HCT116 (cell line): ENCODE measurements at regions not wholly inside any gene's neighbourhood (a gene's known extent, or its start where the extent isn't known, plus 50 kb on each side); places are given as distances from the start of the nearest gene placed in this dataset.

Experiments
- EZH2phosphoT487 ChIP-seq: fragments of 200-600 bp; IDR thresholded peaks from 2 replicates; pipeline ENCODE4 v1.6.1; 2018; ENCODE audit warnings: antibody characterized with exemption, borderline replicate concordance
- JUND ChIP-seq: IDR thresholded peaks from 2 replicates; pipeline ENCODE4 v1.6.1; 2012
- POLR2A ChIP-seq: IDR thresholded peaks from 2 replicates; pipeline ENCODE4 v1.7.0; 2011; ENCODE audit warnings: borderline replicate concordance; ENCODE audit not compliant: insufficient read depth, insufficient read length; ENCODE audit errors: extremely low read depth
- RAD21 ChIP-seq: IDR thresholded peaks from 2 replicates; pipeline ENCODE4 v1.6.1; 2012; ENCODE audit warnings: low read depth, mild to moderate bottlenecking
- TF ChIP-seq, protein P1 (sequence below), 3 experiments: fragments of 200-600 bp in 1 of 3; sonication (generic) in 1 of 3; IDR thresholded peaks in 2 of 3; conservative IDR thresholded peaks in 1 of 3; 2 replicates each; pipeline ENCODE4 v1.5.1; 2012 to 2017; ENCODE audit warnings: low read depth in 2 of 3, low read length in 2 of 3, antibody characterized with exemption in 1 of 3, borderline replicate concordance in 1 of 3, control low read depth in 1 of 3, mild to moderate bottlenecking in 1 of 3, mixed read lengths in 1 of 3, mixed run types in 1 of 3, moderate library complexity in 1 of 3; ENCODE audit not compliant: insufficient read depth in 1 of 3
- TF ChIP-seq, protein P2 (sequence below): IDR thresholded peaks from 2 replicates; pipeline ENCODE4 v1.6.1; 2012; ENCODE audit warnings: low read depth

DNA sequence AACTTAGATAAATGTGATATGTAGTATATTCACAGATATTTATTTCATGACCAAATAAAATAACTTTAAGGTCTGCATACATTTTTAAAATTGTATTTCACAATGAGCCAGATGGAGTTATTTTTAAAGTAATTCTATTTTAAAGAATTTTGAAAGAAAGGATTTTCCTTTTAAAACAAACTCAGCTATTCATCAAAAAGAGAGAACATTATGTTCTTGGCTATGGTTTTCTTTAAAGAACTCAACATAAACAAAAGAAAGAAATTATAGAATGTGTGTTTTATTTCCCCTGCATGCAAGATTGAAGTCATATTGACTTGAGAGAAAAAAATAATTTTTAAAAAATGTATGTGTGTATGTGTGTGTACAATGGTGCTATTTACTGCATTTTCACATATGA, 1023.6 kb upstream of the CITED2 start:
- TF ChIP-seq, protein P1, sequence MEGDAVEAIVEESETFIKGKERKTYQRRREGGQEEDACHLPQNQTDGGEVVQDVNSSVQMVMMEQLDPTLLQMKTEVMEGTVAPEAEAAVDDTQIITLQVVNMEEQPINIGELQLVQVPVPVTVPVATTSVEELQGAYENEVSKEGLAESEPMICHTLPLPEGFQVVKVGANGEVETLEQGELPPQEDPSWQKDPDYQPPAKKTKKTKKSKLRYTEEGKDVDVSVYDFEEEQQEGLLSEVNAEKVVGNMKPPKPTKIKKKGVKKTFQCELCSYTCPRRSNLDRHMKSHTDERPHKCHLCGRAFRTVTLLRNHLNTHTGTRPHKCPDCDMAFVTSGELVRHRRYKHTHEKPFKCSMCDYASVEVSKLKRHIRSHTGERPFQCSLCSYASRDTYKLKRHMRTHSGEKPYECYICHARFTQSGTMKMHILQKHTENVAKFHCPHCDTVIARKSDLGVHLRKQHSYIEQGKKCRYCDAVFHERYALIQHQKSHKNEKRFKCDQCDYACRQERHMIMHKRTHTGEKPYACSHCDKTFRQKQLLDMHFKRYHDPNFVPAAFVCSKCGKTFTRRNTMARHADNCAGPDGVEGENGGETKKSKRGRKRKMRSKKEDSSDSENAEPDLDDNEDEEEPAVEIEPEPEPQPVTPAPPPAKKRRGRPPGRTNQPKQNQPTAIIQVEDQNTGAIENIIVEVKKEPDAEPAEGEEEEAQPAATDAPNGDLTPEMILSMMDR (IDR thresholded peaks at IDR 0.05 in 2 of 3, conservative IDR thresholded peaks at IDR 0.05 in 1 of 3; ENCODE audit: borderline replicate concordance in 1 of 3, insufficient read depth in 1 of 3, low read depth in 2 of 3, low read length in 2 of 3), result no peak
- TF ChIP-seq JUND (no peak), EZH2phosphoT487 (no peak), RAD21 (no peak), POLR2A (no peak)
- TF ChIP-seq, protein P2, sequence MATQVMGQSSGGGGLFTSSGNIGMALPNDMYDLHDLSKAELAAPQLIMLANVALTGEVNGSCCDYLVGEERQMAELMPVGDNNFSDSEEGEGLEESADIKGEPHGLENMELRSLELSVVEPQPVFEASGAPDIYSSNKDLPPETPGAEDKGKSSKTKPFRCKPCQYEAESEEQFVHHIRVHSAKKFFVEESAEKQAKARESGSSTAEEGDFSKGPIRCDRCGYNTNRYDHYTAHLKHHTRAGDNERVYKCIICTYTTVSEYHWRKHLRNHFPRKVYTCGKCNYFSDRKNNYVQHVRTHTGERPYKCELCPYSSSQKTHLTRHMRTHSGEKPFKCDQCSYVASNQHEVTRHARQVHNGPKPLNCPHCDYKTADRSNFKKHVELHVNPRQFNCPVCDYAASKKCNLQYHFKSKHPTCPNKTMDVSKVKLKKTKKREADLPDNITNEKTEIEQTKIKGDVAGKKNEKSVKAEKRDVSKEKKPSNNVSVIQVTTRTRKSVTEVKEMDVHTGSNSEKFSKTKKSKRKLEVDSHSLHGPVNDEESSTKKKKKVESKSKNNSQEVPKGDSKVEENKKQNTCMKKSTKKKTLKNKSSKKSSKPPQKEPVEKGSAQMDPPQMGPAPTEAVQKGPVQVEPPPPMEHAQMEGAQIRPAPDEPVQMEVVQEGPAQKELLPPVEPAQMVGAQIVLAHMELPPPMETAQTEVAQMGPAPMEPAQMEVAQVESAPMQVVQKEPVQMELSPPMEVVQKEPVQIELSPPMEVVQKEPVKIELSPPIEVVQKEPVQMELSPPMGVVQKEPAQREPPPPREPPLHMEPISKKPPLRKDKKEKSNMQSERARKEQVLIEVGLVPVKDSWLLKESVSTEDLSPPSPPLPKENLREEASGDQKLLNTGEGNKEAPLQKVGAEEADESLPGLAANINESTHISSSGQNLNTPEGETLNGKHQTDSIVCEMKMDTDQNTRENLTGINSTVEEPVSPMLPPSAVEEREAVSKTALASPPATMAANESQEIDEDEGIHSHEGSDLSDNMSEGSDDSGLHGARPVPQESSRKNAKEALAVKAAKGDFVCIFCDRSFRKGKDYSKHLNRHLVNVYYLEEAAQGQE, result no peak
